CD4-positive, alpha-beta T cell treated with Interferon alpha-2 for 1 hour (primary cell): ENCODE measurements at regions not wholly inside any gene's neighbourhood (a gene's known extent, or its start where the extent isn't known, plus 50 kb on each side); places are given as distances from the start of the nearest gene placed in this dataset.
"Not testable (repeated sequence)": the region's sequence is repeated elsewhere in the genome, so short reads cannot be mapped to it uniquely, and the experiment has no call there.

Experiments
- DNase-seq, 2 donors: peaks; one replicate each; pipeline ENCODE4 v3.0.0-alpha.2; 2020 to 2022

GRCh38 chr1:78203410-78203982, 157.7 kb downstream of the GIPC2 start:
- not testable (repeated sequence) for DNase-seq

GRCh38 chr1:78210175-78210574, 164.4 kb downstream of the GIPC2 start:
- DNase-seq = no peak

- DNase-seq = no peak
Measured at GRCh38 chr1:78211483-78212092, 165.8 kb downstream of the GIPC2 start.

- DNase-seq = no peak
Measured at GRCh38 chr1:78214334-78214733, 168.6 kb downstream of the GIPC2 start.

- DNase-seq = no peak
Measured at GRCh38 chr1:78222225-78222959, 176.6 kb downstream of the GIPC2 start.

DNA sequence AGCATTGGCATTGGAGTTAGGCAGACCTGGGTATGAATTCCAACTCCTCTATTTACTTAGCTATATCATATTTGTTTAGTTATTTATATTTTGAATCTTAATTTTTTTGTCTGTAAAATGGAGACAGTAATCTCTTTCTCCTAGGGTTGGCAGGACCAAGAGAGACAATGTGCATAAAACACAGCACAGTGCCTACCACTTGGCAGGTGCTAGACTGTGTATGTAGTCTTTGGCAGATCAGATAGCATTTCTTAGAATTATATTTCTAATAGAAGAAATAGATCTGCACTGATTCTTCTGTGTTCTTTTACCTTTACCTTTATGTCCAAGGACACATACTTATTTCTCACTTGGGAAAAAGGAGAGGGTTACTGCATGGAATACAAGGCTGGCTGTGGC, 177.2 kb downstream of the GIPC2 start:
- DNase-seq = no peak

- DNase-seq = no peak
Measured at GRCh38 chr1:78223417-78224215, 177.8 kb downstream of the GIPC2 start.

- DNase-seq = no peak
Measured at GRCh38 chr1:78224246-78224785, 178.6 kb downstream of the GIPC2 start.

DNA sequence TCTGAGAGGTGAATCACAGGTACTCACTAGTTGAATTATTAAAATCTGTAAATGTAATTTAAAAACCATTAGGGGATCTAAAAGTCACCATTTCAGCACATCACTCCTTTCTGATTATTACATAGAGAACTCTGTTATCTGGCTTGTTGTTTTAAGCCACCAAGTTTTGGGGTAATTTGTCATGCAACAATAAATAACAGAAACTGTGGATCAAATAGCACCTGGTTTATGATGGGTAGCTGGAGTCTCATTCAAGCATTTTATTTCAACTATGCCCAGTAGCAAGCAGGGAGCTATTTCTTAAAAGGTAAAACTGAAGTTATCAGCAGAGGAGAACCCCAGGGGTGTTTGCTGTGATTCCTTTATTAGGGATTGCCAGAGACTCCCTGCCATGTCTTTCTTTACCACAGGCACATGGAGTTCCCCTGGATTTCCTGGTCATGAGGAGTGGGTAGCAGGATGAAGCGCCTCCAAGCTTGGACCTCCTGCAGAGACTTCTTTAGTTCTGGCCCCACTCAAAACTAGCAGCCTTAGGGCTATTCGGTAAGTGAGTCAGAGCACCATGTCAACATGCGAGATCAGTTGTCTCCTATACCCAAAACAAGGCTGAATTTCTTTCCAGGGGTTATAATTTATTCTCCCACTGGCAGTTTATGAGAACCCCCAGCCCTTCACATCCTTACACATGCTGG, 179.2 kb downstream of the GIPC2 start:
- DNase-seq = no peak

- DNase-seq = no peak
Measured at GRCh38 chr1:78226784-78227183, 181.0 kb downstream of the GIPC2 start.

DNA sequence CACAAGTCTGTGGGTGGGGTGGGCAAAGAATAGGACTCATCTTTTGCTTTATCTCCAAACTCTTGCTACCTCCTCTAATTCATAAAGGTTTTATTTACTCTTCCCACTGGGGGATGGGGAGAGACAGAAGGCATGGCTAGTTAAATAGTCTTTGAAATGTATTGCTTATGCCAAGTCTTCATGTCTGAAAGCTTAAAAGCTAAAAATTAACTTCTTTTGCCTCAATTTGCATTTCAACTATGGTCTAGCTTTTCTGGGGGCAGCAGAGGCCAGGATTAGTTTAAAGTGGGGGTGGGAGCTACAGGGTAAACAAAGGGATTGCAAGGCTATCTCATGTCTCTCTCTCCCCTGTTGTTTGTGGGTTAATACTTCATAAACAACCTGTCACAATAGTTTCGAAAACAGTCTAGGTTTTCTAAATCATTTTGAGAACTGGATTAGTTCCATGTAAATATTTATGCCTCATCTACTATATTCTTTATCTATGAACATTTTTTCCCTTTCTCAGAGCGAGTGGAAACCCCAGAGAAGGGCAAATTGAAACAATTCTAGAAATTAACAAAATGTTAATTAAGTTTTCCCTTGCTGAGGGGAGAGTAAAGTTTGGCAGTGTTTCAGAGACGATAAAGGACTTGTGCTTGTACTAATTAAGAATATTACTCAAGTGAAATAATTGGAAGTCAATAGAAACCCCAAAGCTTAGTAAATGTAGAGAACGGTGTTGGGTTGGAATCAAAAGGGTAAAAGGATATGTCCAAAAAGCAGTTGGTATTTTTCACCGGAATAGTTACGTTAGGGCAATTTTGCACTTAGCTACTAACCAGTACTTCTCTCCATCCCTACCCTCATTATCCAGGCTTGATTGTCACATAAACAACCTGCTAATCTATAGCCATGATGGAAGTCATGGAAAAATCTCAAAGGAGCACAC, 182.2 kb downstream of the GIPC2 start:
- DNase-seq = no peak

GRCh38 chr1:78229344-78229743, 183.6 kb downstream of the GIPC2 start:
- DNase-seq = no peak

DNA sequence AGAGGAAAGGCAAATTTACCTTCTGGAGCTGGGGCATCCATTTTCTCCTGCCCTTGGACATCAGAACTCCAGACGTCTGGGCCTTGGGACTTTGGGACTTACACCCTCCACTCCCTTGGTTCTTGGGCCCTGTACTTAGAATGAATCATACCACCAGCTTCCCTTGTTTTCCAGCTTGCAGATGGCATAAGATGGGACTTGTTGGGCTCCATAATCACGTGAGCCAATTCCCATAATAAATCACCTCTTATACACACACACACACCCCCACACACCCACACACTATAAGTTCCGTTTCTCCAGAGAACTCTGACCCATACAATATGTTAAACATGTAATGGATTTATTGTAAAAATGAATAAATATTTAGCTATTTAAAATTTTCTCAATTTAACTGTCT, 185.7 kb downstream of the GIPC2 start:
- DNase-seq = no peak

- DNase-seq = no peak
Measured at GRCh38 chr1:78231894-78232293, 186.1 kb downstream of the GIPC2 start.

GRCh38 chr1:78232630-78233029, 186.9 kb downstream of the GIPC2 start:
- DNase-seq = no peak

DNA sequence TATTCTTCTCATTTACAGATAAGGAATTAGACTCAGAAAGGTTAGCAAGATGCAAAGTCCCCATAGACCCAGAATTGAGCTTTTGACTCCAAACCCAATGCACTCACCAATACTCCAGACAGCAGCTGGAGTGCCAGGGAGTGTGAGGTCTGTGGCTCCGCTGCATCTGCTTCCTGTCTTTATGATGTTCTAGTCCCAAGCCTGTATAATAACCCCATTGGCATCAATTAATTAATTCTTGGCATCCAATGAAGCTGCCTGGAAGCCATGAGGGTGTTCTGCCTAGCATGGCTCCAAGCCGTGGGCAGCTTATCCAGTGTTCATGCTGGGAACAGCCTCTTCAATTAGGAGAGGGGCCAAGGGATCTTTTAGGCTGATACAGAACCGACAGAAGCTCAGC, 188.7 kb downstream of the GIPC2 start:
- DNase-seq = no peak

GRCh38 chr1:78236716-78237115, 190.9 kb downstream of the GIPC2 start:
- no peak for DNase-seq

DNA sequence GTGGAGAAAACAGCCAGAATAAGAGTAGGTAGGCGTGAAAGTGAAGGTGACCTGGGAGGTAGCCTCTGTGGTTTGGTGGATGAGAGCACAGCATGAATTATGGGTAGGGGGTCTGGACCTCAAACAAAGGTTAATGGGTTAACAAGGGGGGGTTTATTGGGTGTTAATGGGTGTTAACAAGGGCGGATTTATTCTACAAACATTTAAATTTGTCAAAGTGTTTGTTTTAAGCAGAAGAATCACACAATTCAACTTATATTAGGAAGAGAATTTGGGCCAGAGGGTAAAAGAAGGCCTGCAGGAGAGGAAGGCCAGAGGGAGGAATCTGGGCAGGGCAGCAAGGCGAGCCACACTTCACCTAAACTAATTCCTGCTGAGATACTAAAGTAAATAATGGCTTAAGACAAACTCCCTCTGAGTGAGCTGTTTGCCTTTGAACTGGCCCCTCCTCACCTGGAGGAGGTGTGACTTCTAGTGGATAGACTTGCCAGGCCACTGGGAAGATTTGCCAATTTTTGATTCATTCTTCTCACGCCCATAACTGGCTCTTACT, 191.7 kb downstream of the GIPC2 start:
- no peak for DNase-seq

- no peak for DNase-seq
Measured at GRCh38 chr1:78240191-78240590, 194.4 kb downstream of the GIPC2 start.

DNA sequence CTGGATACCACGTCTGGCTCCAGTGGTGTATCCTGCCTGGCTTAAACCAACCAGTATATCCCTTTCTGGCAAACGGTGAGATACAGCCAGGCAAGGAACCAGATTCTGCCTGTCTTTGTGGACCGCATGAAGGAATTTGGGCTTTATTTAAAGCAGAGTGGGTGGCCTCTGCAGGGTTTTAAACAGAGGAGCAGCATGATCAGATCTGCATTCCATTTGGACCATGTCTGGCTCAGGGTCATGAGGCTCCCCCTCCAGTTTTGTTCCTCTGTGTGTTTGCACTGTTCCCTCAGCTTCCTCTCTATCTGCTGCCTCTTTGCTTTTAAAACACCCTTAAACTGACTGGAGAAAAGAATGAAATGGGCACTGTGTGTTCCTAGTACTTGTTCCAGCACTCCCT, 195.0 kb downstream of the GIPC2 start:
- no peak for DNase-seq

- no peak for DNase-seq
Measured at GRCh38 chr1:78247079-78247478, 201.3 kb downstream of the GIPC2 start.
